IMR-90 (cell line): ENCODE measurements at regions not wholly inside any gene's neighbourhood (a gene's known extent, or its start where the extent isn't known, plus 50 kb on each side); places are given as distances from the start of the nearest gene placed in this dataset.

Source experiments
- ATAC-seq: fragments of 200-7000 bp; cut with Tn5 transposase; 2 replicates; pipeline ENCODE4 v1.9.1; 2020; ENCODE audit warnings: low read depth, mild to moderate bottlenecking, moderate library complexity
- BruUV-seq: library from RNA; stranded (reverse); fragments of 400-500 nt; replicated peaks from 2 replicates; lab custom pipeline; 2021; lab: Mats Ljungman, UMichigan
- CTCF ChIA-PET: fragments of 300-600 bp; formaldehyde crosslinking; extraction: SDS; loops from one replicate; lab custom pipeline; 2021; ENCODE audit warnings: antibody characterized with exemption; lab: Yijun Ruan, JAX
- POLR2A ChIA-PET: fragments of 300-600 bp; sonication (Branson Sonifier 250); formaldehyde crosslinking; loops from one replicate; lab custom pipeline; 2022; ENCODE audit warnings: antibody characterized with exemption; ENCODE audit not compliant: unreplicated experiment; lab: Charles Lee
- DNase-seq: peaks from one replicate; pipeline ENCODE4 v3.0.0; 2013
- H2AFZ ChIP-seq: replicated peaks from 2 replicates; pipeline ENCODE3; 2013; ENCODE audit warnings: low read length, mild to moderate bottlenecking; ENCODE audit not compliant: poor library complexity
- H2AK5ac ChIP-seq: 2 replicates; pipeline ENCODE4 v1.6.1; 2013; ENCODE audit warnings: low read depth, low read length, inconsistent platforms
- H2AK9ac ChIP-seq: replicated peaks from 2 replicates; pipeline ENCODE3; 2013; ENCODE audit warnings: mild to moderate bottlenecking, low read depth, low read length, moderate library complexity; ENCODE audit not compliant: poor library complexity
- H2BK120ac ChIP-seq: 2 replicates; pipeline ENCODE4 v1.6.1; 2013; ENCODE audit warnings: low read depth, low read length, inconsistent platforms
- H2BK15ac ChIP-seq: 3 replicates; pipeline ENCODE4 v1.6.1; 2013; ENCODE audit warnings: low read depth, low read length, inconsistent platforms
- H2BK20ac ChIP-seq: 2 replicates; pipeline ENCODE4 v1.6.1; 2013; ENCODE audit warnings: low read depth, mild to moderate bottlenecking, inconsistent platforms, low read length, moderate library complexity
- H2BK5ac ChIP-seq: 2 replicates; pipeline ENCODE4 v1.6.1; 2013; ENCODE audit warnings: mild to moderate bottlenecking, low read depth, low read length, inconsistent platforms; ENCODE audit not compliant: poor library complexity, severe bottlenecking
- H3K14ac ChIP-seq: replicated peaks from 2 replicates; pipeline ENCODE4 v1.6.1; 2013; ENCODE audit warnings: low read depth, low read length, inconsistent platforms
- H3K18ac ChIP-seq: 2 replicates; pipeline ENCODE4 v1.6.1; 2013; ENCODE audit warnings: low read depth, low read length, control low read depth
- H3K23ac ChIP-seq: 2 replicates; pipeline ENCODE4 v1.6.1; 2013; ENCODE audit warnings: low read depth, low read length, inconsistent platforms
- H3K27ac ChIP-seq: 2 replicates; pipeline ENCODE4 v1.5.1; 2013; ENCODE audit warnings: mild to moderate bottlenecking, control low read depth, low read length; ENCODE audit not compliant: insufficient read depth
- H3K27me3 ChIP-seq: 2 replicates; pipeline ENCODE4 v1.6.1; 2013; ENCODE audit warnings: low read length; ENCODE audit not compliant: control insufficient read depth, insufficient read depth
- H3K36me3 ChIP-seq: 2 replicates; pipeline ENCODE4 v1.6.1; 2013; ENCODE audit warnings: low read length, mixed read lengths; ENCODE audit not compliant: control insufficient read depth, insufficient read depth
- H3K4ac ChIP-seq: 2 replicates; pipeline ENCODE4 v1.6.1; 2013; ENCODE audit warnings: low read depth, low read length, inconsistent platforms
- H3K4me1 ChIP-seq: 2 replicates; pipeline ENCODE4 v1.6.1; 2013; ENCODE audit warnings: low read length, mixed read lengths; ENCODE audit not compliant: control insufficient read depth, insufficient read depth
- H3K4me2 ChIP-seq: 2 replicates; pipeline ENCODE4 v1.6.1; 2013; ENCODE audit warnings: low read depth, mild to moderate bottlenecking, control low read depth, low read length, moderate library complexity
- H3K4me3 ChIP-seq: 2 replicates; pipeline ENCODE4 v1.5.1; 2013; ENCODE audit warnings: low read depth, mild to moderate bottlenecking, control low read depth, low read length, moderate library complexity; ENCODE audit not compliant: insufficient read depth
- H3K56ac ChIP-seq: 2 replicates; pipeline ENCODE4 v1.6.1; 2013; ENCODE audit warnings: low read length, inconsistent platforms; ENCODE audit not compliant: insufficient read depth; ENCODE audit errors: extremely low read depth
- H3K79me1 ChIP-seq, 2 experiments: 2 replicates each; pipeline ENCODE4 v1.6.1; 2013; ENCODE audit warnings: low read length in 2 of 2, inconsistent platforms in 1 of 2, low read depth in 1 of 2
- H3K9ac ChIP-seq: 2 replicates; pipeline ENCODE4 v1.6.1; 2013; ENCODE audit warnings: low read depth, low read length, control low read depth
- H3K9me1 ChIP-seq: 2 replicates; pipeline ENCODE4 v1.6.1; 2013; ENCODE audit warnings: low read length, inconsistent platforms; ENCODE audit not compliant: insufficient read depth
- H3K9me3 ChIP-seq: 2 replicates; pipeline ENCODE4 v1.6.1; 2013; ENCODE audit warnings: low read length; ENCODE audit not compliant: control insufficient read depth, insufficient read depth
- H4K20me1 ChIP-seq: 2 replicates; pipeline ENCODE4 v1.6.1; 2013; ENCODE audit warnings: low read length, inconsistent platforms; ENCODE audit not compliant: insufficient read depth
- H4K5ac ChIP-seq: 2 replicates; pipeline ENCODE4 v1.6.1; 2013; ENCODE audit warnings: mild to moderate bottlenecking, low read depth, low read length, control low read depth
- H4K8ac ChIP-seq, 2 experiments: 2 replicates each; pipeline ENCODE4 v1.6.1; 2013; ENCODE audit warnings: low read depth in 2 of 2, low read length in 2 of 2, control low read depth in 1 of 2, inconsistent platforms in 1 of 2
- H4K91ac ChIP-seq: 2 replicates; pipeline ENCODE4 v1.6.1; 2013; ENCODE audit warnings: low read depth, low read length, inconsistent platforms; ENCODE audit not compliant: insufficient read depth
- FOS ChIP-seq: fragments of 150-350 bp; IDR thresholded peaks from 2 replicates; pipeline ENCODE4 v1.6.1; 2016; ENCODE audit warnings: low read depth, low read length
- MAZ ChIP-seq: IDR thresholded peaks from 2 replicates; pipeline ENCODE4 v1.6.1; 2012; ENCODE audit warnings: low read depth, mild to moderate bottlenecking, low read length, improper control_type of control experiment, moderate library complexity, borderline replicate concordance
- RCOR1 ChIP-seq: IDR thresholded peaks from 2 replicates; pipeline ENCODE4 v1.6.1; 2012; ENCODE audit warnings: mild to moderate bottlenecking, low read length, improper control_type of control experiment; ENCODE audit not compliant: insufficient replicate concordance
- WGBS, 2 experiments: methylation state at CpG; one replicate each; pipeline versions ENCODE4 v1.1.5 to v1.1.7; 2013; ENCODE audit warnings: missing lambda C conversion rate in 2 of 2; ENCODE audit not compliant: insufficient read length in 1 of 2; ENCODE audit errors: extremely low coverage in 2 of 2; 5-methylcytosine and 5-hydroxymethylcytosine counted together
- dilution Hi-C: fragments of 300-500 bp; cut with HindIII; formaldehyde crosslinking; loops from one replicate; pipeline ENCODE4 v1.14.3; 2018; ENCODE audit warnings: low sequenced_read_pairs; ENCODE audit not compliant: unreplicated experiment
- in situ Hi-C: fragments of 300-500 bp; cut with MboI; formaldehyde crosslinking; loops from 3 replicates; pipeline ENCODE4 v1.14.3; 2019; ENCODE audit warnings: low sequenced_read_pairs, inconsistent platforms, mixed read lengths
- intact Hi-C: fragments of 100-400 bp; cut with micrococcal nuclease; formaldehyde crosslinking; loops from 2 replicates; pipeline ENCODE4 v1.10.0; 2022

DNA sequence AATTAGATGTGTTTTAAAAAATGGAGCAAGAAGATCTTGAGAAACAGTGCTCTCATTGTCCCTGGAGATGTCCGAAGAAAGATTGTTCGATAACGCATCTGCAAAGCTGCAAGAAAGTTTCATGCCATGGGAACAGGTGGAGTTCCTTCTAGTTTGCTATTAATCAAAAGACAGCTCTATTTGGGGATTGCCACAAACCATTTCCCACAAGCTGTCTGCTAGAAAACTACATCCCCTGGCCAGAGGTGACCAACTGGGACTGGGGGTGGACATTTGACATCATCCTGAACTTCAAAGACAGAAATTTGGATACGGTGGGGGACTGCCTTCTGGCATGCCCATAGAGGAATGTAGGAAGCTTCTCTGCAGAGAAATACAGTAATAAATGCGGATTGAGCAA is 50.8 kb upstream of the OSMR start:
- dilution Hi-C loops: no loop called here
- DNase-seq (no peak), ATAC-seq (no peak)
- H4K5ac ChIP-seq: no peak overlapping the region
- peaks cover 5% of the 10 kb centered on the region for H3K4me1 ChIP-seq
- no peak overlapping the region for H3K14ac ChIP-seq
- H2BK20ac ChIP-seq: no peak overlapping the region
- WGBS, 2 experiments: 100% methylated on average over 1 of the region's 5 CpGs; no CpG with 5 or more reads in 1 of the 2 experiments
- H3K79me1 ChIP-seq: no peaks in the 10 kb centered on the region
- H2AK5ac ChIP-seq: no peak overlapping the region
- H3K4me2 ChIP-seq: no peak overlapping the region
- no peak overlapping the region for H2AK9ac ChIP-seq
- H3K9me1 ChIP-seq: no peaks in the 10 kb centered on the region
- no peak overlapping the region for H3K4ac ChIP-seq
- ChIA-PET POLR2A (no interaction called here), CTCF (no interaction called here)
- no peak overlapping the region for H2BK5ac ChIP-seq
- no peak overlapping the region for H4K91ac ChIP-seq
- H3K9ac ChIP-seq: no peak overlapping the region
- H3K23ac ChIP-seq: no peak overlapping the region
- no peak overlapping the region for H4K8ac ChIP-seq
- intact Hi-C loops: no loop called here
- H2AFZ ChIP-seq: no peak overlapping the region
- H3K56ac ChIP-seq: no peak overlapping the region
- no TSS peak for BruUV-seq
- no peaks in the 10 kb centered on the region for H3K9me3 ChIP-seq
- no peaks in the 10 kb centered on the region for H3K36me3 ChIP-seq
- H4K20me1 ChIP-seq: no peaks in the 10 kb centered on the region
- H2BK15ac ChIP-seq: no peak overlapping the region
- H2BK120ac ChIP-seq: no peak overlapping the region
- TF ChIP-seq MAZ (no peak), RCOR1 (no peak), FOS (no peak)
- in situ Hi-C loops: no loop called here
- H3K18ac ChIP-seq: no peak overlapping the region
- no peak overlapping the region for H3K27ac ChIP-seq
- H3K4me3 ChIP-seq: no peak overlapping the region
- peaks cover 3% of the 10 kb centered on the region; the same call in 1 of the 2 replicates for H3K27me3 ChIP-seq
